ENCODE measurements at regions not wholly inside any gene's neighbourhood (a gene's known extent, or its start where the extent isn't known, plus 50 kb on each side); places are given as distances from the start of the nearest gene placed in this dataset.

DNA sequence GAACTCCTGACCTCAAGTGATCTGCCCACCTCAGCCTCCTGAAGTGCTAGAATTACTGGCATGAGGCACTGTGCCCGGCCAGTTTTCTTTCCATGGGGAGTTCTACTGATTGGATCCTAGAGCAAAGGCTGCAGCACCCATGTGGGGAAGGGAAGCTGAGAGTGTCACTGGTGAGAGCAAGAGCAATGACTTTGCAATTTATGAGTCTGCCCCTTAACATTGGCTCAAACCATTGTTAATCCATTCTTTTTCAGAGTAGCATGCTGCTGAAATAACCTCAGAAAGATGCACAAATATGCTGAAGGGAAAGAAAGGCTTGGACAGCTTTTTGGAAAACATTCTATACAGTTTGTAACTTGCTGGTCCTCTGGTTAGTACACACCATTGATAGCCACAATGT is 116.4 kb upstream of the PPARGC1A start:
- TF ChIP-seq, protein P1, sequence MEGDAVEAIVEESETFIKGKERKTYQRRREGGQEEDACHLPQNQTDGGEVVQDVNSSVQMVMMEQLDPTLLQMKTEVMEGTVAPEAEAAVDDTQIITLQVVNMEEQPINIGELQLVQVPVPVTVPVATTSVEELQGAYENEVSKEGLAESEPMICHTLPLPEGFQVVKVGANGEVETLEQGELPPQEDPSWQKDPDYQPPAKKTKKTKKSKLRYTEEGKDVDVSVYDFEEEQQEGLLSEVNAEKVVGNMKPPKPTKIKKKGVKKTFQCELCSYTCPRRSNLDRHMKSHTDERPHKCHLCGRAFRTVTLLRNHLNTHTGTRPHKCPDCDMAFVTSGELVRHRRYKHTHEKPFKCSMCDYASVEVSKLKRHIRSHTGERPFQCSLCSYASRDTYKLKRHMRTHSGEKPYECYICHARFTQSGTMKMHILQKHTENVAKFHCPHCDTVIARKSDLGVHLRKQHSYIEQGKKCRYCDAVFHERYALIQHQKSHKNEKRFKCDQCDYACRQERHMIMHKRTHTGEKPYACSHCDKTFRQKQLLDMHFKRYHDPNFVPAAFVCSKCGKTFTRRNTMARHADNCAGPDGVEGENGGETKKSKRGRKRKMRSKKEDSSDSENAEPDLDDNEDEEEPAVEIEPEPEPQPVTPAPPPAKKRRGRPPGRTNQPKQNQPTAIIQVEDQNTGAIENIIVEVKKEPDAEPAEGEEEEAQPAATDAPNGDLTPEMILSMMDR (conservative IDR thresholded peaks at IDR 0.05; ENCODE audit: low read length) = no peak
- no peak for TF ChIP-seq EZH2phosphoT487 (IDR thresholded peaks at IDR 0.05; ENCODE audit: borderline replicate concordance, low read depth, low read length)
